GM19099 (cell line): ENCODE measurements at regions not wholly inside any gene's neighbourhood (a gene's known extent, or its start where the extent isn't known, plus 50 kb on each side); places are given as distances from the start of the nearest gene placed in this dataset.

ENCODE experiments used
- POLR2A ChIP-seq: IDR thresholded peaks from 3 replicates; pipeline ENCODE4 v1.6.1; 2011; ENCODE audit warnings: low read depth; ENCODE audit not compliant: insufficient read length; ENCODE audit errors: extremely low read depth

DNA sequence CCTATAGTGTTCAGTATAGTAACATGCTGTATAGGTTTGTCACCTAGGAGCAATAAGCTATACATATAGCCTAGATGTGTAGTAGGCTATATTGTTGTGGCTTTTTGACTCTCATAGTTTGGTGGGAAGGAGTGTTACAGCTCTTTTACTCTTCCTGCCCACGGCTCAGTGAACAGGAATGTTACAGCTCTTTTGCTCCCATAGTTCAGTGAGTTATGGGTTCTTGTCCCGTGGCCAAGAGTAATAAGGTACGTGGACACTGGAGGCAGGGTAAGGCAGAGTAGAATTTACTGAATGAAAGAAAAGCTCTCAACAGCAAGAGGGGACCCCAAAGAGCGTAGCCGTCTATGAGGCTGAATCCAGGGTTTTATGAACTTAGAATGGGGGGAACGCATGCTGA lies 734.3 kb downstream of the ADGRL2 start:
- TF ChIP-seq POLR2A, result no peak

DNA sequence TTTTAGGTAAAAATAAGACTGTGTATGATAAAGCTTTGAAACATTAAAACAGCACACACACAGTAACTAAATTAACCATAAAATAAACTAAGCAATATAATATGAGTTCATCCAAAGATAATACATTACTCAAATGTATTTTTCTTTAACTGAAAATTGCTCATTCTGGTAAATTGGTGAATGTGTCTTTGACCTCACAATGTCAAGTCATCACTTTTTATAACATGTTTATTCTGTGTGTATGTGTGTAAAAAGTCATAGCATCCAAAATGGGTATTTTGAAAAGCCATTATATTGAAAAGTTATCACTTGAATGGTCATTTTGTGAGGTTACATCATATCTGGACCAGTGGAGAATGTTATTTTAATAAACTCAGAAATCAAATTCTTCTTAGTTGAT lies 724.6 kb downstream of the ADGRL2 start:
- TF ChIP-seq POLR2A, result no peak

DNA sequence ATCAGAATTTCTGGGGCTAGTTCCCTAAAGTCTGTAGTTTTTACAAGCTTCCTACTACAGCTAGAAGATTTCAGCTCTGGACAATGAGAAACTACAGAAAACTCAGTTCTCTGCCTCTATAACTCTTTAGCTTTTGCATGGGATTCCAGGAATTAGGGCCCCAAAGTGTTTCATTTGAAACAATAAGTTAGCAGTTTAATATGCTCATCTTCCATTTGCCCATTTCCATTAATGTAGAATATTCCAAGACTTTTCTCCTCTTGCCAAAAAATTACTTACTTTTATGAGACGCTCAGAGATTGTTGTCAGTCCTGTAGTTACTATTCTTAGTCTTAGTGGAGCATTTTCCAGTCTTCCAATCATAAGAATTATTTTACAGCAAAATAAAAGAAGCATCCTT lies 719.9 kb downstream of the ADGRL2 start:
- TF ChIP-seq POLR2A, result no peak

- no peak for TF ChIP-seq POLR2A
Measured at GRCh38 chr1:82517586-82517985, 716.9 kb downstream of the ADGRL2 start.

- no peak for TF ChIP-seq POLR2A
Measured at GRCh38 chr1:82515650-82516049, 714.9 kb downstream of the ADGRL2 start.

DNA sequence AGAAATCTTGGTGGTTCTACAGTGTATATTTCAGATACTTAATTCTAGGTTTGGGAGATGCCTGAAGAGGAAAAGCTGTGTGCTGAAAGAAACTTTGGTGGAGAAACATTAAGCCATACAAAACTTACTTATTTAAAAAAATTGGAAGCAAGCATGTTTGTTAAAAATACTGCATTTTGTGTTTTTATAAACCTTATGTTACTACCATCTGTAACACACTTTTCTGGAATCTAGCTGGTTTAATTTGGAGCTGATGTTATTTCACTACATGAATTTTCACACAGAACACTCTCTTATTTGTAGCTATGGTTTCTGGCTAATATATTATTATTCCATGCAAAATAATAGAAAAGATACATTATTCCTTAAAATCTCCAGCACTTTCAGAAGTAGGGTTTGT lies 710.7 kb downstream of the ADGRL2 start:
- no peak for TF ChIP-seq POLR2A

DNA sequence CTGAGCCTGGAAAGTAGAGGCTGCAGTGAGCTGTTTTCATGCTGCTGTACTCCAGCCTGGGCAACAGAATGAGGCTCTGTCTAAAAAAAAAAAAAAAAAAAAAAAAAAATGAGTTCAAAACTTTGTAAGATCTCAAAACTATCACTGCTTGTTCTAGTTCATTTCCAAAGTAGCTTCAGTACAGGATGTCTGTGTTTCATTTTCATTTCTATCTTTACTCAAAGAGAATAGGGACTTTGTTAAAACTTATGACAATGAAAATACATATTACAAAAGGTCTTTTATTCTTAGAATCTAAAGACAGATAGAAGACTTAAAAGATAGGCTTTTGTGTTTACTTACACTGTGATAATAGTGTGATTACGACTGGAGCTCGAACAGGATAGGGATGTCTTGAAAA lies 709.7 kb downstream of the ADGRL2 start:
- no peak for TF ChIP-seq POLR2A

DNA sequence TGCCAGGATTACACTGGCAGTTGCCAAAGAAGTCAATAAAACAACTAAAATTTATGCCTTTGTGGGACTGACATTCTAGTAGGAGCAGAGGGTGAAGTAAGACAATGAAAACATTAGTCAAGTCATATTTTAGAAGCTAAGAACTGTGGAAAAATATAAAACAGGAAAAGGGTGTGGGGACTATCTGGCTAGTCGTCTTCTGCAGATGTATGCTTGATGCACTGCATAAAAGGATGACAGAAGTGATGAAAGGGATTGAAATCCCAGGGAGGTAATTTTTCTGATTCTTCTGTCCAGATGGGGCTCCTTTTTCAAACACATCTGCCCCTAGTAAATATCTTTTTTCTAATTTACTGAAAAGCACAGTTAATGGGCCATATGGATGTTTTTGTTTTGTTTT lies 706.3 kb downstream of the ADGRL2 start:
- TF ChIP-seq POLR2A, result no peak

GRCh38 chr1:82503822-82504221 lies 703.1 kb downstream of the ADGRL2 start:
- no peak for TF ChIP-seq POLR2A

- TF ChIP-seq POLR2A, result no peak
Measured at GRCh38 chr1:82499022-82499421, 698.3 kb downstream of the ADGRL2 start.

GRCh38 chr1:82494117-82494516 lies 693.4 kb downstream of the ADGRL2 start:
- no peak for TF ChIP-seq POLR2A

DNA sequence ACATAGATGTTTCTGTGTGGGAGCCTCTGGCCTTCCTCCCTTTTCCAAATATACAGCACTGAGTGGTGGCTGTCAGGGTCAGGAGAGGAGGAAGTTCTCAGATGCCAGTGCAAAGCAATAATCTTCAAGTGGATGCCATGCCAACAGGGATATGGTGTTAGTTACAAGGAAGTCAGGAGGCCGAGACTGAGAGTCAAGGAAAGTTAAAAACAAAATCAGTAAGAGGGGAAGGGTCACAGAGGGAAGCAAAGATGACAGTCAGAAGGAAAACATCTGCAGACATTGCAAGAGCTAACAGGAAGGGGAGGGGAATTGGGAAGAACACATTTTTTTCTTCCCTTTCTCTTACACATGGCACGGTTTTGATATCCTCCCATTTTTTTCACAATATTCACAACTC lies 691.4 kb downstream of the ADGRL2 start:
- no peak for TF ChIP-seq POLR2A

- TF ChIP-seq POLR2A, result no peak
Measured at GRCh38 chr1:82491301-82492048, 690.7 kb downstream of the ADGRL2 start.

DNA sequence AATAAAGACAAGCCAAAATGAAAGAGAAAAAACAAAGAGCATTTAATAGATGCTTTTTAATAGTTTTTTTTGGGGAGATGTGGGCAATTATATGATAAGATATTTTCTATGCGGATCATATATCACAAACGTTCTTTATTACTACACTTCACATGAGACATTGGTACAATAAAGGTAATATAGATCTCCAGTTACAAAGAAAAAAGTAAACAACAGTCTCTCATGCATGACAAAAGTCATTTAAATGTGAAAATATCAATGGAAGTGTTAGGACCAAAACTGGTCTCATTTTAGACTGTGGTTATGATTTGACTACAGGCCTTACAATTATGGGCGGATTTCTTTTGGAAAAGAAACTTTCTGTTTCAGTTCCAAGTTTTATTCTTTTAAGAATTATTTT lies 687.0 kb downstream of the ADGRL2 start:
- no peak for TF ChIP-seq POLR2A

- TF ChIP-seq POLR2A, result no peak
Measured at GRCh38 chr1:82486969-82487368, 686.2 kb downstream of the ADGRL2 start.

DNA sequence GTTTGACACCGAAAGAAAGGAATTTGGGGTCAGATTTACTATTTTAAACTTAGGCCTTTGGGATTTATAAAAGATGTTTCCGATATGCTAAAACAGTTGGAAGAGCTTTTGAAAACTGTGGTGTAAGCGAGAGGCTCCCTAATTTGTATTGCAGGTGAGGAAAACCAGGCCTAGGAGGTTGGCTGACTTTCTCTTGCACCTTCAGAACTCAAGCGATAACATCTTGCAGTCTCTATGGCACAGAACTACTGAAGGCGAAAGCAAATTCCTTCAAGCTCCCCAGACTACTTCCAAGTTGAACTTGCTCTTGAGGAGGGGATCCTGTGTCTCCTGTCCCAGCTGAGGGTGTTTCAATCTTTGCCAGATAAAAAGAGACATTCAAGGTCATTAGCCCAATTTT lies 685.7 kb downstream of the ADGRL2 start:
- TF ChIP-seq POLR2A, result no peak
